SK-N-SH (cell line): ENCODE measurements at regions not wholly inside any gene's neighbourhood (a gene's known extent, or its start where the extent isn't known, plus 50 kb on each side); places are given as distances from the start of the nearest gene placed in this dataset.

ENCODE experiments used
- CTCF ChIA-PET: fragments of 300-600, 350-600 bp; formaldehyde crosslinking; extraction: SDS; loops from one replicate; lab custom pipeline; 2021; lab: Yijun Ruan, JAX
- POLR2A ChIA-PET: fragments of 350-600 bp; sonication (Branson Sonifier 250); formaldehyde crosslinking; extraction: SDS; loops from one replicate; lab custom pipeline; 2020; ENCODE audit warnings: antibody characterized with exemption, inconsistent platforms; lab: Yijun Ruan, JAX
- DNase-seq: peaks from one replicate; pipeline ENCODE4 v3.0.0; 2012
- H2AFZ ChIP-seq: fragments of 200-600 bp; sonication (generic); 2 replicates; pipeline ENCODE4 v1.8.1; 2016; ENCODE audit warnings: antibody characterized with exemption, mild to moderate bottlenecking, low read depth
- H3F3A ChIP-seq: fragments of 200-600 bp; sonication (generic); replicated peaks from 2 replicates; pipeline ENCODE3; 2016; ENCODE audit warnings: antibody characterized with exemption, mild to moderate bottlenecking; ENCODE audit not compliant: insufficient read depth
- H3K27ac ChIP-seq, 2 experiments: fragments of 200-500 bp in 1 of 2; fragments of 200-600 bp in 1 of 2; sonication (Bioruptor generic) in 1 of 2; sonication (generic), shearing (Covaris generic) in 1 of 2; 2 replicates each; pipeline versions ENCODE4 v1.5.1 to v1.6.1; 2014 to 2016; ENCODE audit warnings: low read depth in 2 of 2, inconsistent platforms in 1 of 2, low read length in 1 of 2, mild to moderate bottlenecking in 1 of 2, mixed read lengths in 1 of 2
- H3K27me3 ChIP-seq: fragments of 200-600 bp; sonication (generic), shearing (Covaris generic); 2 replicates; pipeline ENCODE4 v1.6.1; 2016; ENCODE audit warnings: mixed run types; ENCODE audit not compliant: insufficient read depth
- H3K36me3 ChIP-seq, 2 experiments: fragments of 200-500 bp in 1 of 2; fragments of 200-600 bp in 1 of 2; sonication (Bioruptor generic) in 1 of 2; sonication (generic) in 1 of 2; replicated peaks in 1 of 2; 2 replicates each; pipeline versions ENCODE3 to v1.5.1; 2014 to 2016; ENCODE audit warnings: low read length in 1 of 2, mild to moderate bottlenecking in 1 of 2; ENCODE audit not compliant: insufficient read depth in 2 of 2, control insufficient read depth in 1 of 2
- H3K4me1 ChIP-seq, 2 experiments: fragments of 200-500 bp in 1 of 2; fragments of 200-600 bp in 1 of 2; sonication (Bioruptor generic) in 1 of 2; sonication (generic), shearing (Covaris generic) in 1 of 2; 2 replicates each; pipeline versions ENCODE4 v1.5.1 to v1.6.1; 2014 to 2016; ENCODE audit warnings: low read depth in 1 of 2, low read length in 1 of 2, mixed run types in 1 of 2; ENCODE audit not compliant: insufficient read depth in 2 of 2, control insufficient read depth in 1 of 2
- H3K4me2 ChIP-seq: fragments of 200-600 bp; sonication (generic), shearing (Covaris generic); 2 replicates; pipeline ENCODE4 v1.6.1; 2017; ENCODE audit warnings: mixed run types
- H3K4me3 ChIP-seq, 2 experiments: fragments of 200-500 bp in 1 of 2; fragments of 200-600 bp in 1 of 2; sonication (Bioruptor generic) in 1 of 2; sonication (generic), shearing (Covaris generic) in 1 of 2; 2 replicates each; pipeline versions ENCODE4 v1.5.1 to v1.8.1; 2014 to 2016; ENCODE audit warnings: low read depth in 2 of 2, inconsistent platforms in 1 of 2, low read length in 1 of 2, mild to moderate bottlenecking in 1 of 2, mixed read lengths in 1 of 2, moderate library complexity in 1 of 2
- H3K79me2 ChIP-seq: fragments of 200-600 bp; sonication (generic); 2 replicates; pipeline ENCODE4 v1.8.1; 2017; ENCODE audit warnings: mild to moderate bottlenecking; ENCODE audit not compliant: insufficient read depth
- H3K9ac ChIP-seq: fragments of 200-600 bp; sonication (generic); 2 replicates; pipeline ENCODE4 v1.6.1; 2017; ENCODE audit warnings: mixed run types
- H3K9me2 ChIP-seq: fragments of 200-600 bp; sonication (generic); 2 replicates; pipeline ENCODE4 v1.6.1; 2017; ENCODE audit warnings: mixed run types
- H3K9me3 ChIP-seq: fragments of 200-600 bp; sonication (generic); 2 replicates; pipeline ENCODE4 v1.6.1; 2017; ENCODE audit warnings: mixed run types, mild to moderate bottlenecking, moderate library complexity
- H4K20me1 ChIP-seq: fragments of 200-600 bp; sonication (generic); 2 replicates; pipeline ENCODE4 v1.6.1; 2017; ENCODE audit warnings: mild to moderate bottlenecking, mixed run types; ENCODE audit not compliant: insufficient read depth
- ELF1 ChIP-seq: IDR thresholded peaks from 2 replicates; pipeline ENCODE4 v1.4.0; 2012
- EZH2phosphoT487 ChIP-seq: fragments of 200-600 bp; sonication (generic); IDR thresholded peaks from 2 replicates; pipeline ENCODE4 v1.6.1; 2017; ENCODE audit warnings: low read depth, mixed run types, mild to moderate bottlenecking, antibody characterized with exemption, moderate library complexity, borderline replicate concordance
- FOXJ3 ChIP-seq: sonication (generic); formaldehyde crosslinking; IDR thresholded peaks from 2 replicates; pipeline ENCODE4 v1.5.1; 2020; ENCODE audit warnings: mild to moderate bottlenecking, missing genetic modification reagents
- FOXM1 ChIP-seq: IDR thresholded peaks from 2 replicates; pipeline ENCODE4 v1.4.0; 2012; ENCODE audit warnings: low read depth, mild to moderate bottlenecking
- GATA2 ChIP-seq: sonication (generic); formaldehyde crosslinking; IDR thresholded peaks from 2 replicates; pipeline ENCODE4 v1.5.0; 2020; ENCODE audit warnings: mild to moderate bottlenecking, missing genetic modification reagents
- MXI1 ChIP-seq: IDR thresholded peaks from 2 replicates; pipeline ENCODE4 v1.6.1; 2012; ENCODE audit warnings: mild to moderate bottlenecking, low read depth, low read length, improper control_type of control experiment
- NRF1 ChIP-seq: IDR thresholded peaks from 2 replicates; pipeline ENCODE4 v1.6.1; 2012; ENCODE audit warnings: low read depth, mild to moderate bottlenecking, low read length
- PBX3 ChIP-seq: IDR thresholded peaks from 2 replicates; pipeline ENCODE4; 2012
- POLR2AphosphoS5 ChIP-seq: IDR thresholded peaks from 2 replicates; pipeline ENCODE4 v1.6.1; 2012; ENCODE audit warnings: low read depth, low read length
- REST ChIP-seq: IDR thresholded peaks from 2 replicates; pipeline ENCODE4 v1.6.1; 2012; ENCODE audit warnings: mild to moderate bottlenecking, low read depth, low read length, moderate library complexity
- RFX5 ChIP-seq: IDR thresholded peaks from 2 replicates; pipeline ENCODE4 v1.6.1; 2012; ENCODE audit warnings: mild to moderate bottlenecking, improper control_type of control experiment, low read length
- RXRA ChIP-seq: IDR thresholded peaks from 2 replicates; pipeline ENCODE4 v1.4.0; 2012; ENCODE audit warnings: low read depth, mild to moderate bottlenecking, borderline replicate concordance
- SIN3A ChIP-seq: IDR thresholded peaks from 2 replicates; pipeline ENCODE4 v1.6.1; 2012; ENCODE audit warnings: low read depth, mild to moderate bottlenecking, low read length, moderate library complexity, borderline replicate concordance
- TAF1 ChIP-seq: IDR thresholded peaks from 2 replicates; pipeline ENCODE4 v1.6.1; 2012; ENCODE audit warnings: low read depth, mild to moderate bottlenecking, low read length, moderate library complexity, borderline replicate concordance
- TCF12 ChIP-seq: IDR thresholded peaks from 2 replicates; pipeline ENCODE4 v1.4.0; 2012
- USF2 ChIP-seq: fragments of 150-350 bp; IDR thresholded peaks from 2 replicates; pipeline ENCODE4 v1.6.1; 2017; ENCODE audit warnings: antibody characterized with exemption, low read length, low read depth, borderline replicate concordance
- YY1 ChIP-seq: IDR thresholded peaks from 2 replicates; pipeline ENCODE4 v1.4.0; 2012; ENCODE audit warnings: low read depth, mild to moderate bottlenecking
- whole genome bisulfite sequencing: methylation state at CpG from one replicate; pipeline ENCODE4 v1.1.6; 2017; ENCODE audit warnings: low lambda C conversion rate; 5-methylcytosine and 5-hydroxymethylcytosine counted together

- CTCF ChIA-PET: interaction anchor here (1.1 kb wide), 1 partner anchor 9 kb away, joined by 4 read pairs; no protein-coding TSS in a partner anchor
- no peaks in the 10 kb centered on the region for H3K36me3 ChIP-seq
- H3K4me2 ChIP-seq: no peak overlapping the region
- H3K9ac ChIP-seq: no peak overlapping the region
- no peaks in the 10 kb centered on the region for H3K9me2 ChIP-seq
- TF ChIP-seq SIN3A (no peak), GATA2 (CRISPR knock-in tag) (no peak), TCF12 (no peak), ELF1 (no peak), FOXJ3 (no peak), PBX3 (no peak), RXRA (no peak), POLR2AphosphoS5 (no peak), USF2 (no peak), RFX5 (no peak), FOXM1 (no peak), YY1 (no peak), NRF1 (no peak), EZH2phosphoT487 (no peak), MXI1 (no peak), TAF1 (no peak), REST (no peak)
- TF ChIP-seq, all 33 proteins: peak for 0
- no peak for DNase-seq
- Histone ChIP-seq H3K79me2 (no peaks in the 10 kb centered on the region), H3K27me3 (no peaks in the 10 kb centered on the region), H3K9me3 (no peaks in the 10 kb centered on the region), H4K20me1 (no peaks in the 10 kb centered on the region), H2AFZ (no peak overlapping the region), H3K4me1 (no peaks in the 10 kb centered on the region), H3K4me3 (no peak overlapping the region), H3K27ac (no peak overlapping the region), H3F3A (no peaks in the 10 kb centered on the region)
- 34% methylated on average over 4 of the region's 4 CpGs for WGBS
- POLR2A ChIA-PET: no interaction called here
Observed at GRCh38 chr20:40101560-40101959, 587.5 kb downstream of the MAFB start.
